Caco-2 (cell line): ENCODE measurements at regions not wholly inside any gene's neighbourhood (a gene's known extent, or its start where the extent isn't known, plus 50 kb on each side); places are given as distances from the start of the nearest gene placed in this dataset.

Source experiments
- BruUV-seq: library from RNA; stranded (reverse); fragments of 400-500 nt; replicated peaks from 2 replicates; lab custom pipeline; 2021; lab: Mats Ljungman, UMichigan
- CTCF ChIA-PET: fragments of 300-600 bp; sonication (Branson Sonifier 250); formaldehyde crosslinking; loops from one replicate; lab custom pipeline; 2022; ENCODE audit warnings: antibody characterized with exemption; lab: Charles Lee
- POLR2A ChIA-PET: fragments of 300-600 bp; sonication (Branson Sonifier 250); formaldehyde crosslinking; loops from one replicate; lab custom pipeline; 2022; ENCODE audit warnings: antibody characterized with exemption; lab: Charles Lee
- DNase-seq, 2 experiments: peaks; one replicate each; pipeline versions ENCODE4 v3.0.0 to v3.0.0-alpha.2; 2020 to 2022
- H3K27me3 ChIP-seq: replicated peaks from 2 replicates; pipeline ENCODE4 v1.6.0; 2011; ENCODE audit warnings: low read length; ENCODE audit not compliant: control insufficient read depth, insufficient read depth
- H3K36me3 ChIP-seq: 2 replicates; pipeline ENCODE4 v1.5.1; 2011; ENCODE audit warnings: low read length; ENCODE audit not compliant: control insufficient read depth, insufficient read depth
- H3K4me1 ChIP-seq: fragments of 250-450 bp; sonication (Bioruptor Pico); 2 replicates; pipeline ENCODE4 v1.5.1; 2020; ENCODE audit warnings: mild to moderate bottlenecking
- H3K4me3 ChIP-seq: 2 replicates; pipeline ENCODE4 v1.5.1; 2011; ENCODE audit warnings: low read depth, mild to moderate bottlenecking, control low read depth, low read length
- H3K9me3 ChIP-seq: fragments of 250-450 bp; sonication (Bioruptor Pico); 2 replicates; pipeline ENCODE4 v1.5.1; 2020; ENCODE audit warnings: mild to moderate bottlenecking, moderate library complexity
- H3K27ac Mint-ChIP-seq: one replicate; pipeline ENCODE4 v1.8.0; 2022; ENCODE audit warnings: mixed read lengths; ENCODE audit not compliant: unreplicated experiment
- H3K27me3 Mint-ChIP-seq: one replicate; pipeline ENCODE4 v1.8.0; 2022; ENCODE audit warnings: mixed read lengths; ENCODE audit not compliant: insufficient read depth, unreplicated experiment
- H3K36me3 Mint-ChIP-seq: one replicate; pipeline ENCODE4 v1.8.0; 2022; ENCODE audit warnings: mild to moderate bottlenecking, mixed read lengths; ENCODE audit not compliant: insufficient read depth, unreplicated experiment
- H3K4me1 Mint-ChIP-seq: one replicate; pipeline ENCODE4 v1.8.0; 2022; ENCODE audit warnings: low read depth, mixed read lengths; ENCODE audit not compliant: unreplicated experiment
- H3K4me3 Mint-ChIP-seq: one replicate; pipeline ENCODE4 v1.8.0; 2022; ENCODE audit warnings: mild to moderate bottlenecking, moderate library complexity, mixed read lengths; ENCODE audit not compliant: unreplicated experiment
- H3K9me3 Mint-ChIP-seq: one replicate; pipeline ENCODE4 v1.8.0; 2022; ENCODE audit warnings: mixed read lengths; ENCODE audit not compliant: unreplicated experiment
- intact Hi-C: fragments of 100-400 bp; cut with micrococcal nuclease; formaldehyde crosslinking; loops from one replicate; pipeline ENCODE4 v1.10.0; 2022; ENCODE audit not compliant: unreplicated experiment
- TF ChIP-seq, protein P1 (sequence below), 2 experiments: fragments of 200-600 bp in 1 of 2; IDR thresholded peaks; 1 replicate in 1 of 2; 2 replicates in 1 of 2; pipeline versions ENCODE4 v1.5.1 to v1.8.0; 2011 to 2022; ENCODE audit warnings: antibody characterized with exemption in 1 of 2, control low read depth in 1 of 2, inconsistent platforms in 1 of 2, low read depth in 1 of 2, low read length in 1 of 2, mild to moderate bottlenecking in 1 of 2, moderate library complexity in 1 of 2; ENCODE audit not compliant: insufficient read depth in 1 of 2, severe bottlenecking in 1 of 2, unreplicated experiment in 1 of 2

- H3K27ac Mint-ChIP-seq, result no peak overlapping the region
- H3K4me3 ChIP-seq, result no peak overlapping the region
- TF ChIP-seq, protein P1, sequence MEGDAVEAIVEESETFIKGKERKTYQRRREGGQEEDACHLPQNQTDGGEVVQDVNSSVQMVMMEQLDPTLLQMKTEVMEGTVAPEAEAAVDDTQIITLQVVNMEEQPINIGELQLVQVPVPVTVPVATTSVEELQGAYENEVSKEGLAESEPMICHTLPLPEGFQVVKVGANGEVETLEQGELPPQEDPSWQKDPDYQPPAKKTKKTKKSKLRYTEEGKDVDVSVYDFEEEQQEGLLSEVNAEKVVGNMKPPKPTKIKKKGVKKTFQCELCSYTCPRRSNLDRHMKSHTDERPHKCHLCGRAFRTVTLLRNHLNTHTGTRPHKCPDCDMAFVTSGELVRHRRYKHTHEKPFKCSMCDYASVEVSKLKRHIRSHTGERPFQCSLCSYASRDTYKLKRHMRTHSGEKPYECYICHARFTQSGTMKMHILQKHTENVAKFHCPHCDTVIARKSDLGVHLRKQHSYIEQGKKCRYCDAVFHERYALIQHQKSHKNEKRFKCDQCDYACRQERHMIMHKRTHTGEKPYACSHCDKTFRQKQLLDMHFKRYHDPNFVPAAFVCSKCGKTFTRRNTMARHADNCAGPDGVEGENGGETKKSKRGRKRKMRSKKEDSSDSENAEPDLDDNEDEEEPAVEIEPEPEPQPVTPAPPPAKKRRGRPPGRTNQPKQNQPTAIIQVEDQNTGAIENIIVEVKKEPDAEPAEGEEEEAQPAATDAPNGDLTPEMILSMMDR (IDR thresholded peaks at IDR 0.05; ENCODE audit: insufficient read depth in 1 of 2, low read depth in 1 of 2, low read length in 1 of 2, severe bottlenecking in 1 of 2, unreplicated experiment in 1 of 2), result no peak
- no peaks in the 10 kb centered on the region for H3K27me3 Mint-ChIP-seq
- H3K9me3 Mint-ChIP-seq, result no peaks in the 10 kb centered on the region
- CTCF ChIA-PET, result no interaction called here
- H3K4me3 Mint-ChIP-seq, result no peak overlapping the region
- no peaks in the 10 kb centered on the region for H3K27me3 ChIP-seq
- H3K4me1 ChIP-seq, result no peaks in the 10 kb centered on the region
- no peaks in the 10 kb centered on the region for H3K4me1 Mint-ChIP-seq
- no TSS peak for BruUV-seq
- H3K9me3 ChIP-seq, result no peaks in the 10 kb centered on the region
- POLR2A ChIA-PET, result no interaction called here
- DNase-seq, result no peak
- no peaks in the 10 kb centered on the region for H3K36me3 Mint-ChIP-seq
- no peaks in the 10 kb centered on the region for H3K36me3 ChIP-seq
- intact Hi-C loops, result no loop called here
Observed at GRCh38 chr1:198047913-198048312, 108.9 kb upstream of the NEK7 start.

DNA sequence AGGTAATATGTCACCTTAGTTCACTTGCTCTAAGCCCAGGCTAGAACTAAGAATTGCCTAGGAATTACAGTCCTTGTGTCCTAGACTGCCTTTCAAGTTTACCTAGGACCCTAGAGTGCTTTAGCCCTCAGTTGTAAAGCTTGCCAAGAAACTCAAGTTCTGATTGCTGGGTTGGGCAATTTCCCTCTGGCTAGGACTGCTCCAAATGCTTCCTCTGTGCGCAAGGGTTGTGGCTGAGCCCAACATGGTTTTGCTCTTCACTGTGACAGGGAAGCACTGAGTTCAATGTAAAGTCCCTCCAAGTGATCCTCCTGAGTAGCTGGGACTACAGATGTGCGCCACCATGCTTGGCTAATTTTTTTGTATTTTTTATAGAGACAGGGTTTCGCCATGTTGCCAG, 102.3 kb upstream of the NEK7 start:
- Mint-ChIP-seq H3K4me3 (no peak overlapping the region), H3K36me3 (no peaks in the 10 kb centered on the region), H3K27me3 (no peaks in the 10 kb centered on the region), H3K27ac (no peak overlapping the region), H3K9me3 (no peaks in the 10 kb centered on the region), H3K4me1 (no peaks in the 10 kb centered on the region)
- intact Hi-C loops, result no loop called here
- no peak for DNase-seq
- Histone ChIP-seq H3K36me3 (no peaks in the 10 kb centered on the region), H3K27me3 (no peaks in the 10 kb centered on the region), H3K9me3 (no peaks in the 10 kb centered on the region), H3K4me3 (no peak overlapping the region), H3K4me1 (no peaks in the 10 kb centered on the region)
- TF ChIP-seq, protein P1 (IDR thresholded peaks at IDR 0.05; ENCODE audit: insufficient read depth in 1 of 2, low read depth in 1 of 2, low read length in 1 of 2, severe bottlenecking in 1 of 2, unreplicated experiment in 1 of 2), result no peak
- POLR2A ChIA-PET, result no interaction called here
- BruUV-seq, result no TSS peak
- CTCF ChIA-PET, result no interaction called here

GRCh38 chr1:198056255-198056654, 100.5 kb upstream of the NEK7 start:
- no peaks in the 10 kb centered on the region for H3K9me3 ChIP-seq
- no peaks in the 10 kb centered on the region for H3K36me3 Mint-ChIP-seq
- peaks cover 5% of the 10 kb centered on the region for H3K9me3 Mint-ChIP-seq
- intact Hi-C loops, result loop anchor here (5.0 kb wide), 1 partner anchor 134 kb away; no protein-coding TSS in a partner anchor
- no peak overlapping the region for H3K4me3 ChIP-seq
- POLR2A ChIA-PET, result interaction anchor here (0.5 kb wide), 1 partner anchor 33 kb away, joined by 4 read pairs; no protein-coding TSS in a partner anchor
- TF ChIP-seq, protein P1 (IDR thresholded peaks at IDR 0.05; ENCODE audit: insufficient read depth in 1 of 2, low read depth in 1 of 2, low read length in 1 of 2, severe bottlenecking in 1 of 2, unreplicated experiment in 1 of 2), result peak; percentile 30 to 38
- no peaks in the 10 kb centered on the region for H3K27me3 Mint-ChIP-seq
- H3K27ac Mint-ChIP-seq, result no peak overlapping the region
- no TSS peak for BruUV-seq
- H3K4me1 ChIP-seq, result no peaks in the 10 kb centered on the region
- no peak overlapping the region for H3K4me3 Mint-ChIP-seq
- CTCF ChIA-PET, result no interaction called here
- peak; percentile 34 to 45 for DNase-seq
- no peaks in the 10 kb centered on the region for H3K27me3 ChIP-seq
- H3K4me1 Mint-ChIP-seq, result no peaks in the 10 kb centered on the region
- no peaks in the 10 kb centered on the region for H3K36me3 ChIP-seq
